SJCRH30 (cell line): ENCODE measurements at regions not wholly inside any gene's neighbourhood (a gene's known extent, or its start where the extent isn't known, plus 50 kb on each side); places are given as distances from the start of the nearest gene placed in this dataset.
"Not testable (repeated sequence)": the region's sequence is repeated elsewhere in the genome, so short reads cannot be mapped to it uniquely, and the experiment has no call there.

Experiments used
- DNase-seq, 2 experiments: peaks; one replicate each; pipeline ENCODE4 v3.0.0-alpha.2; 2015 to 2020
- H3K27ac ChIP-seq: fragments of 250-450 bp; sonication (Bioruptor Pico); 2 replicates; pipeline ENCODE4 v1.5.1; 2020; ENCODE audit warnings: mild to moderate bottlenecking, moderate library complexity
- H3K27me3 ChIP-seq: fragments of 250-450 bp; sonication (Bioruptor Pico); 2 replicates; pipeline ENCODE4 v1.5.1; 2020; ENCODE audit warnings: mild to moderate bottlenecking, moderate library complexity
- H3K36me3 ChIP-seq: fragments of 250-450 bp; sonication (Bioruptor Pico); 2 replicates; pipeline ENCODE4 v1.5.1; 2020; ENCODE audit warnings: mild to moderate bottlenecking, moderate library complexity
- H3K4me1 ChIP-seq: fragments of 250-450 bp; sonication (Bioruptor Pico); 2 replicates; pipeline ENCODE4 v1.5.1; 2020; ENCODE audit warnings: mild to moderate bottlenecking, moderate library complexity
- H3K4me3 ChIP-seq: fragments of 250-450 bp; sonication (Bioruptor Pico); 2 replicates; pipeline ENCODE4 v1.5.1; 2020; ENCODE audit warnings: mild to moderate bottlenecking, moderate library complexity
- H3K9me3 ChIP-seq: fragments of 250-450 bp; sonication (Bioruptor Pico); replicated peaks from 2 replicates; pipeline ENCODE4 v1.5.1; 2020; ENCODE audit warnings: mild to moderate bottlenecking, moderate library complexity

- no peaks in the 10 kb centered on the region for H3K9me3 ChIP-seq
- no peaks in the 10 kb centered on the region for H3K4me1 ChIP-seq
- H3K36me3 ChIP-seq = no peaks in the 10 kb centered on the region
- DNase-seq = no peak
- H3K27ac ChIP-seq = no peak overlapping the region
- no peaks in the 10 kb centered on the region for H3K27me3 ChIP-seq
- no peak overlapping the region for H3K4me3 ChIP-seq
Observed at GRCh38 chr18:70553245-70553935, 264.5 kb downstream of the SOCS6 start.

DNA sequence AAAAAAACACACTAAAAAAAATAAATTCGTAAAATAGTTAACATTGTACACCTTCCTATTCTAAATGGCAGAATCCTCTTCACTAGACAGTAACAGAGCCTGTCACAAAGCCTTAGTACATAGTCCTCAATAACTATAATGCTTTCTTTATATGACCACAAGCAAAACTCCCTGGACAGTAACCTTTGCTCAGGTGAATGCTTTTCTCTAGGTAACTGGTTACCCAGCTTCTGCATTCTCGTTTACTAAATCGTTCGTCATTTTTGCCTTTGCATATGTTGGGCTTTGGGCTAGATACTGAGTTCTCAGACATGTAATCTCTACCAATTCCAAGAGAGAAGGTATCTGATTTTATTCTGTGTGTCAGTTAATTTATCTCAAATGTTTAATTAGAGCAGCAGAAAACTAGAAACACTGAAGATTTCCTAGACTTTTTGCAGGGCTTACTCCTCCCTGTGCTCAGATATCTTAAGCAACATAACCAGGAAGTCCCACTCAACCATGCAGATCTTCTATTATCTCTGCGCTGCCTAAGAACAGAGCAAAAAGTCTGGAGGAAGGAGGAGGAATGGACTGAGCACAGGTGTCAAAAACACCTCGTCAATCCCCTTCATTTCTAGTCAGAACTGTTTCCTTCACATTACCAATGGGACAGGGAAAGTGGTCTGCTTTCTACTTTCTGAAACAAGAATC is 247.7 kb downstream of the SOCS6 start:
- Histone ChIP-seq H3K4me3 (no peak overlapping the region), H3K36me3 (no peaks in the 10 kb centered on the region), H3K4me1 (no peaks in the 10 kb centered on the region), H3K27me3 (no peaks in the 10 kb centered on the region), H3K9me3 (no peaks in the 10 kb centered on the region), H3K27ac (no peak overlapping the region)
- DNase-seq = no peak

DNA sequence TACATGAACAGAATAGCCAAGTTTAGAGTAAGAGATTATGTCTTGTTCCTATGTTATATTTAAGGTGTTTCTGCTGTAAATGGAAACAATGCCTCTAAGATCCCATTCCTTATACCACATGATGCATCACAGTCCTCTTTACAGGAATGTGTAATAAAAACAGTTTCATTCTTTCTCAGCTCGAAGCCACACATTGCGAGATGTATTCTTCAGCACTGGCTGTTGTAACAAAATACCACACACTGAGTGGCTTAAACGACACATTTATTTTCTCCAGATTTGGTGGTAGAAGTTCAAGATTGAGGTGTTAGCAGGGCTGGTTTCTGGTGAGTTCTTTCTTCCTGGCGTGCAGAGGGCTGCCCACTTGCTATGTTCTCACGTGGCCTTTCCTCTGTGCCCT is 246.2 kb downstream of the SOCS6 start:
- no peak overlapping the region for H3K27ac ChIP-seq
- no peak for DNase-seq
- no peaks in the 10 kb centered on the region for H3K36me3 ChIP-seq
- H3K27me3 ChIP-seq = no peaks in the 10 kb centered on the region
- H3K4me3 ChIP-seq = no peak overlapping the region
- no peaks in the 10 kb centered on the region for H3K9me3 ChIP-seq
- no peaks in the 10 kb centered on the region for H3K4me1 ChIP-seq

DNA sequence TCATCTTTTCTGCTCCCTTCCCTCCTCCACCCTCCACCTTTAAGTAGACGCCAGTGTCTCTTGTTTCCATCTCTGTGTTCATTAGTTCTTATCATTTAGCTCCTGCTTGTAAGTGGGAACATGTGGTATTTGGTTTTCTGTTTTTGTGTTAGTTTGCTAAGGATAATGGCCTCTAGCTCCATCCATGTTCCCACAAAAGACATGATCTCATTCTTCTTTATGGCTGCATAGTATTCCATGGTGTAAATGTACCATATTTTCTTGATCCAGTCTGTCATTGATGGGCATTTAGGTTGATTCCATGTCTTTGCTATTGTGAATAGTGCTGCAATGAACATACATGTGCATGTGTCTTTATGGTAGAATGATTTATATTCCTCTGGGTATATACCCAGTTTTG is 236.5 kb downstream of the SOCS6 start:
- H3K4me3 ChIP-seq, H3K9me3 ChIP-seq, H3K36me3 ChIP-seq, H3K27me3 ChIP-seq, DNase-seq, H3K27ac ChIP-seq, H3K4me1 ChIP-seq: not testable (repeated sequence)

GRCh38 chr18:70523792-70524182 is 234.9 kb downstream of the SOCS6 start:
- no peak for DNase-seq
- H3K36me3 ChIP-seq = no peaks in the 10 kb centered on the region
- H3K27me3 ChIP-seq = no peaks in the 10 kb centered on the region
- no peak overlapping the region for H3K4me3 ChIP-seq
- no peaks in the 10 kb centered on the region for H3K9me3 ChIP-seq
- H3K27ac ChIP-seq = no peak overlapping the region
- H3K4me1 ChIP-seq = no peaks in the 10 kb centered on the region

- no peaks in the 10 kb centered on the region for H3K9me3 ChIP-seq
- H3K4me1 ChIP-seq = no peaks in the 10 kb centered on the region
- H3K36me3 ChIP-seq = no peaks in the 10 kb centered on the region
- H3K27ac ChIP-seq = no peak overlapping the region
- no peaks in the 10 kb centered on the region for H3K27me3 ChIP-seq
- DNase-seq = no peak
- no peak overlapping the region for H3K4me3 ChIP-seq
Observed at GRCh38 chr18:70523035-70523791, 234.4 kb downstream of the SOCS6 start.

GRCh38 chr18:70522183-70522680 is 233.4 kb downstream of the SOCS6 start:
- no peaks in the 10 kb centered on the region for H3K36me3 ChIP-seq
- H3K4me3 ChIP-seq = no peak overlapping the region
- H3K9me3 ChIP-seq = no peaks in the 10 kb centered on the region
- DNase-seq = no peak
- no peak overlapping the region for H3K27ac ChIP-seq
- no peaks in the 10 kb centered on the region for H3K4me1 ChIP-seq
- no peaks in the 10 kb centered on the region for H3K27me3 ChIP-seq

DNA sequence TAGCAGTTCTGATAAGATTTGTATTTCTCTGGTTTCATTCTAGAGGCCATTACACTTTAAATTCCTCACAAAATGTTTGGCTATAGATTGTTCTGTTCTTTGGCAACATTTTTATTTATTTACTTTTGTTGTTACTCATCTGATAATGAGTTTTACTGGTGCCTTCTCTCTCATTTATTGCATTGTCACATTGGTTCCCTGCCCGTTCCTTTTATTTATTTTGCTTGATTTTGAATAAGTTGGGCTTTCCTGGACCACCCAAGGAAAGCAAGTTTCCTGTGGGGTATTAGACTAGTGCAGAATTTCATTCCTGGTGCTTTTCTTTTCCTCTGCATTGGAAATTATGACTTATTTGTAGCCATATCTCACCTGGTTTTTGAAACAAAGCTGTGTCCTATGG is 232.0 kb downstream of the SOCS6 start:
- no peaks in the 10 kb centered on the region for H3K36me3 ChIP-seq
- no peak overlapping the region for H3K27ac ChIP-seq
- no peak for DNase-seq
- no peaks in the 10 kb centered on the region for H3K9me3 ChIP-seq
- H3K27me3 ChIP-seq = no peaks in the 10 kb centered on the region
- H3K4me3 ChIP-seq = no peak overlapping the region
- H3K4me1 ChIP-seq = no peaks in the 10 kb centered on the region

- no peak for DNase-seq
- no peaks in the 10 kb centered on the region for H3K36me3 ChIP-seq
- H3K27me3 ChIP-seq = no peaks in the 10 kb centered on the region
- H3K4me1 ChIP-seq = no peaks in the 10 kb centered on the region
- no peak overlapping the region for H3K27ac ChIP-seq
- no peaks in the 10 kb centered on the region for H3K9me3 ChIP-seq
- no peak overlapping the region for H3K4me3 ChIP-seq
Observed at GRCh38 chr18:70513502-70514171, 224.8 kb downstream of the SOCS6 start.

DNA sequence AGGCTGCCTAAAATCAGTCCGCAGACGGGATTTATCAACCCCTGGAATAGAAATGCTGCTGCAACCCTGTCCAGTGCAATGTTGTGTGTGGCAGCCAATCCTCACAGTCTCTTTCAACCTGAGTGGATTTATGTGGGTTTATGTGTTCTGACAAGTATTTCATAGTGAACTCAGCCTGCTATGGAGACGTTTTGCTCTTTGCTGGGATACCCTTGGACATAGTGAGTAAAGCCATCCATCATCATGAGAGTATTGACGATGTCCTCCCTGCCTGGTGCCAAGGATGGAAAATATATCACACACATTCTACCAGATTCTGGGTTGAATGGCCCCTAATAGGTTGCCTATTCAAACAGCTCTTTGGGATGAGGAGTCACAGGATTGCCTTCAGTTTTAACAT is 219.1 kb downstream of the SOCS6 start:
- no peak for DNase-seq
- Histone ChIP-seq H3K27me3 (no peaks in the 10 kb centered on the region), H3K4me1 (no peaks in the 10 kb centered on the region), H3K36me3 (no peaks in the 10 kb centered on the region), H3K27ac (no peak overlapping the region), H3K4me3 (no peak overlapping the region), H3K9me3 (no peaks in the 10 kb centered on the region)

DNA sequence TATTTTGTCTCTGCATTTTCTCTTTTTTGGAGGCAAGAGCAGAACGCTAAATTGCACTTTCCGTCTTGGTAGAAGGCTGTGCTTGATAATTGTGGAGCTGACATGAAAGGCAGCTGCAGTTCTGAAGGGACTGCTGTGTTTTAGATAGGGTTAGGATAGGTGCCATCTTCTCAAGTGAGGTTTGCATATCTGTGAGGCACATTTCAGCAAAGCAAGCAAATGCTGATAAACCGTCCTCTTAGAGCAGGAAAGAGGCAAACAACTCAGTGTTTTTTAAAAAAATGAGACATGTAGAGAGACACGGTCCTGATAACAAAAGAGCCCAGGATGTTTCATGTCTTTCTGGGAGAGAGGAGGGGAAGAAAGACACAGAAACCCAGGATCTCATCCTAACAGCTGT is 217.7 kb downstream of the SOCS6 start:
- H3K27ac ChIP-seq = no peak overlapping the region
- no peaks in the 10 kb centered on the region for H3K27me3 ChIP-seq
- H3K4me3 ChIP-seq = no peak overlapping the region
- no peaks in the 10 kb centered on the region for H3K36me3 ChIP-seq
- H3K4me1 ChIP-seq = no peaks in the 10 kb centered on the region
- no peak for DNase-seq
- H3K9me3 ChIP-seq = no peaks in the 10 kb centered on the region

- no peaks in the 10 kb centered on the region for H3K4me1 ChIP-seq
- DNase-seq = no peak
- no peak overlapping the region for H3K4me3 ChIP-seq
- H3K27me3 ChIP-seq = no peaks in the 10 kb centered on the region
- H3K27ac ChIP-seq = no peak overlapping the region
- H3K9me3 ChIP-seq = no peaks in the 10 kb centered on the region
- no peaks in the 10 kb centered on the region for H3K36me3 ChIP-seq
Observed at GRCh38 chr18:70503060-70503459, 214.2 kb downstream of the SOCS6 start.

GRCh38 chr18:70501358-70501757 is 212.5 kb downstream of the SOCS6 start:
- Histone ChIP-seq H3K9me3 (no peaks in the 10 kb centered on the region), H3K36me3 (no peaks in the 10 kb centered on the region), H3K27me3 (no peaks in the 10 kb centered on the region), H3K27ac (no peak overlapping the region), H3K4me1 (no peaks in the 10 kb centered on the region), H3K4me3 (no peak overlapping the region)
- DNase-seq = no peak

GRCh38 chr18:70500748-70501147 is 211.9 kb downstream of the SOCS6 start:
- Histone ChIP-seq H3K9me3 (no peaks in the 10 kb centered on the region), H3K27me3 (no peaks in the 10 kb centered on the region), H3K27ac (no peak overlapping the region), H3K4me1 (no peaks in the 10 kb centered on the region), H3K4me3 (no peak overlapping the region), H3K36me3 (no peaks in the 10 kb centered on the region)
- no peak for DNase-seq

- no peaks in the 10 kb centered on the region for H3K27me3 ChIP-seq
- H3K4me3 ChIP-seq = peak overlapping the region; percentile 18; the same call in 1 of the 2 replicates
- no peaks in the 10 kb centered on the region for H3K4me1 ChIP-seq
- DNase-seq = peak; percentile 29 to 31
- H3K27ac ChIP-seq = no peak overlapping the region
- no peaks in the 10 kb centered on the region for H3K9me3 ChIP-seq
- H3K36me3 ChIP-seq = no peaks in the 10 kb centered on the region
Observed at GRCh38 chr18:70499218-70499691, 210.4 kb downstream of the SOCS6 start.
